AG04449 (cell line): ENCODE measurements at regions not wholly inside any gene's neighbourhood (a gene's known extent, or its start where the extent isn't known, plus 50 kb on each side); places are given as distances from the start of the nearest gene placed in this dataset.

Experiments used
- CTCF ChIA-PET: fragments of 350-600 bp; formaldehyde crosslinking; extraction: SDS; loops from one replicate; lab custom pipeline; 2021; ENCODE audit warnings: antibody characterized with exemption; lab: Yijun Ruan, JAX
- POLR2A ChIA-PET: fragments of 400-600, 350-600 bp; formaldehyde crosslinking; extraction: SDS; loops from one replicate; lab custom pipeline; 2020; ENCODE audit warnings: antibody characterized with exemption, inconsistent platforms; lab: Yijun Ruan, JAX
- DNase-seq: peaks from one replicate; pipeline ENCODE4 v3.0.0-alpha.2; 2010; ENCODE audit warnings: low read depth, low spot score
- H3K4me3 ChIP-seq: 2 replicates; pipeline ENCODE4 v1.5.1; 2011; ENCODE audit warnings: low read depth, mild to moderate bottlenecking, control low read depth, low read length
- TF ChIP-seq, protein P1 (sequence below): IDR thresholded peaks from one replicate; pipeline ENCODE4 v1.5.1; 2011; ENCODE audit warnings: mild to moderate bottlenecking, moderate library complexity, low read length, control low read depth, inconsistent platforms; ENCODE audit not compliant: insufficient read depth; ENCODE audit errors: missing control alignments

DNA sequence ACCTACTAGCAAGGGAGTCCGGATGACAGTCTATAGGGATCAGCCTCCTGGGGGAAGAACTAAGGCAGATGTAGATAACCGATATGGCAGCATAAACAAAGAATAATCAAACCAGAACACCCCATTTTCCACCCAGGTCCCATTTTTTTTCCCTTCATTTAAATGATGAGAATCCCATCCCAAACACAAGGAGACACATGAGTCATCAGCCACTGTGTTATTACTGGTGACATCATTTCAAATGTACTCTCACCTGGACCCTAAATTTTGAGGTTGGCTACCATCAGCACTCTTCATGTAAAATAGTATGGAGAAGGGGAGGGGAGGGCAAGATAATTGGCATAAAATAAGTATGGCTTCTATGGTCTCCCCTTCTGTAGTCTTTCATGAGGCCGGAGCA lies 108.9 kb upstream of the GUCA2B start:
- DNase-seq = no peak
- ChIA-PET POLR2A (no interaction called here), CTCF (no interaction called here)
- TF ChIP-seq, protein P1, sequence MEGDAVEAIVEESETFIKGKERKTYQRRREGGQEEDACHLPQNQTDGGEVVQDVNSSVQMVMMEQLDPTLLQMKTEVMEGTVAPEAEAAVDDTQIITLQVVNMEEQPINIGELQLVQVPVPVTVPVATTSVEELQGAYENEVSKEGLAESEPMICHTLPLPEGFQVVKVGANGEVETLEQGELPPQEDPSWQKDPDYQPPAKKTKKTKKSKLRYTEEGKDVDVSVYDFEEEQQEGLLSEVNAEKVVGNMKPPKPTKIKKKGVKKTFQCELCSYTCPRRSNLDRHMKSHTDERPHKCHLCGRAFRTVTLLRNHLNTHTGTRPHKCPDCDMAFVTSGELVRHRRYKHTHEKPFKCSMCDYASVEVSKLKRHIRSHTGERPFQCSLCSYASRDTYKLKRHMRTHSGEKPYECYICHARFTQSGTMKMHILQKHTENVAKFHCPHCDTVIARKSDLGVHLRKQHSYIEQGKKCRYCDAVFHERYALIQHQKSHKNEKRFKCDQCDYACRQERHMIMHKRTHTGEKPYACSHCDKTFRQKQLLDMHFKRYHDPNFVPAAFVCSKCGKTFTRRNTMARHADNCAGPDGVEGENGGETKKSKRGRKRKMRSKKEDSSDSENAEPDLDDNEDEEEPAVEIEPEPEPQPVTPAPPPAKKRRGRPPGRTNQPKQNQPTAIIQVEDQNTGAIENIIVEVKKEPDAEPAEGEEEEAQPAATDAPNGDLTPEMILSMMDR = no peak
- no peak overlapping the region for H3K4me3 ChIP-seq

- no peak for DNase-seq
- CTCF ChIA-PET = no interaction called here
- no peak overlapping the region for H3K4me3 ChIP-seq
- TF ChIP-seq, protein P1 = no peak
- POLR2A ChIA-PET = no interaction called here
Observed at GRCh38 chr1:42043811-42044210, 109.4 kb upstream of the GUCA2B start.

GRCh38 chr1:42043182-42043581 lies 110.0 kb upstream of the GUCA2B start:
- DNase-seq = no peak
- ChIA-PET CTCF (no interaction called here), POLR2A (no interaction called here)
- H3K4me3 ChIP-seq = no peak overlapping the region
- TF ChIP-seq, protein P1 = no peak

DNA sequence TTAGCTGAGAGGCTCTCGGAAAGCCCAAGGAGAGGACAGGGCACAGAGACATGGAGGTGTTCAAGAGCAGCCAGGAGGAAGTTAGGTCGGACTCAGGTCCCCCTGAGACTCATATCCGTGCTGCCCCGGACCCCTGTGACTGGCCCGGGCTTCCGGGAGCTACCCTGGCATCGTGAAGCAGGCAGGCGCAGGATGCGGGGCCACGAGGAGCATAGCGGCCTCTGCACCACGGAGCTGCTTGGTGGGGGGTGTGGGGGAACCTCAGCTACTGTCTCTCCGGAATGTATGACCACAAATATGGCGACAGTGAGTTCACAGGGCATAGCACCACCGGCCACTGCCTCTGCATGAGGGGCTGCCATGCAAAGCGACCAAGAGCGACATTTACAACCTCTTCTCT lies 112.2 kb upstream of the GUCA2B start:
- no peak overlapping the region for H3K4me3 ChIP-seq
- ChIA-PET POLR2A (no interaction called here), CTCF (no interaction called here)
- no peak for DNase-seq
- TF ChIP-seq, protein P1 = no peak

GRCh38 chr1:42040159-42040558 lies 113.1 kb upstream of the GUCA2B start:
- H3K4me3 ChIP-seq = no peak overlapping the region
- no peak for DNase-seq
- TF ChIP-seq, protein P1 = no peak
- ChIA-PET CTCF (no interaction called here), POLR2A (no interaction called here)

DNA sequence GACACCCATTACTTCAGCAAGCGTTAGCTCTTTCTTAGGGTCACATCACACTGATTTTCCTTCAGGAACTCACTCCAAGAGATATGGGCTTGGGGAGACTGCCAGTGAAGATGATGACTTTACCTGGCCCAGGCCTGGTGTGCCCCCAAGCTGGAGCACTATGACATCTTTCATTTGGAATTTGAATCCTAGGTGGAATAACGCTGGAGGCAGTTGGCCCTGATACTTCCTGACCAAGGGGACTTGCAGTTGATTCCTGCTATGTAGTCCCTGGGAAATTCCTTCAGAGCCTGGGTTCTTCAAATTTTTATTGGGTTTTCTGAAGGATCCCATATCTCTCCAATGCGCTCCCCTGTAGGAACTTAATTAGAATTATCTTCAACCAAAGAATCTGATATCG lies 114.9 kb upstream of the GUCA2B start:
- no peak overlapping the region for H3K4me3 ChIP-seq
- TF ChIP-seq, protein P1 = no peak
- DNase-seq = no peak
- ChIA-PET CTCF (no interaction called here), POLR2A (no interaction called here)
